Epithelial cell of prostate (primary cell): ENCODE measurements at regions not wholly inside any gene's neighbourhood (a gene's known extent, or its start where the extent isn't known, plus 50 kb on each side); places are given as distances from the start of the nearest gene placed in this dataset.
"Not testable (repeated sequence)": the region's sequence is repeated elsewhere in the genome, so short reads cannot be mapped to it uniquely, and the experiment has no call there.

Experiments
- DNase-seq: peaks from one replicate; pipeline ENCODE4 v3.0.0-alpha.2; 2011; ENCODE audit warnings: low read depth, low spot score
- H3K27ac ChIP-seq: fragments of 450-650 bp; 2 replicates; pipeline ENCODE4 v1.5.1; 2017; ENCODE audit warnings: mild to moderate bottlenecking

DNA sequence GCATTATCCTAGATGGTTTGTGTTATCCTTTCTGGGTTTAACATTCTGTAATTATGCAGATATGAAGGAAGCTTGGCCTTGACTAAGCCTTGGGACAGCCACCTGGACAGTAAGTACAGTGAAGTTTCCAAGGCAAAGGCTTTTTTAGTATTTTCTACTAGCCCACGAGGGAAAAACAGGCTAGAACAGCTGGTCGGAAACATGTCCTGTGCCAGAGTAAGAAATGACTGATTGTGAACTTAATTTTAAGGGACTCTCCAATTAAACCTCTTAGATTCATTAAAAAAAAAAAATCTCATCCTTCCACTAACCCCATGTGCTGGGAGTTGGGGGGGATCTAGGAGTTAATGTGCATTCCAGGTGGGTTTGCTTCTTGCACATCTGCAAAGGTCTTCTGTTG lies 720.8 kb downstream of the SLC4A3 start:
- no peak for DNase-seq
- no peak overlapping the region for H3K27ac ChIP-seq

DNA sequence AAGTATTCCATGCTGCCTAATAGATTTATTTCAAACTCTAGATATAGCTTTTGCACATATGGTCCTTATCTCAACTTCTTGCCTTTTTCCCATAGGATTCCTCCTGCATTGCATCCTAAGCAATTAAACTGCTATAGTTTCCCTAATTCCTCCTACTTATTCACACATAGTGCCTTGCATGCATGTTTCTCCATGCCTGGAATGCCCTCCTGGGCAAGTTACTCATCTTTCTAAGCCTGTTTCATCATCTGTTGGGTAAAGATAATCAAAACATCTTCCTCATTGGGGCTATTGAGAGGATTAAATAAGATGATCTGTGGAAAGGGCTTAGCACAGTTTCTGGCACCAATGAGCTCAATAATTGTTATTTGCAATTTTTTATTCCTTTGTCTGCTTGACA lies 726.5 kb downstream of the SLC4A3 start:
- DNase-seq: peak; percentile 55
- peak overlapping the region; percentile 13 for H3K27ac ChIP-seq

DNA sequence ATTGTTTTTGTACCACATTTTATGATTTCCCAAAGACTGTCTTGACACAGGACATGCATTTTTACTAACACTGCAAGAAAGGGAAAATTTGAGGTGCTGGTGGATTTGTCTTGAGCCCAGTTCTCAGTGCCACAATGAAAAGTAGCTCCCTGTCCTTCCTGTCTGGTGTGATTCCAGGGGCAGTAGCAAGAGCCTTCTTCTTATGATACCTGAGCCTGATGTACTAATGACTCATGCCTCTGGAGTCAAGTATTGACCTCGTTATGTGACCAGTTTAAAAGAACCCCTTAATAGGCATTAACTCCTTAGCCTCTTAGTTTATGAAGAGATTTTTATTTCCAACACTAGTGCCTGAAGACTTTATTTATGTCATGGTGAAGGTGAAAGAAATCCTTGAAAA lies 728.6 kb downstream of the SLC4A3 start:
- no peak overlapping the region for H3K27ac ChIP-seq
- no peak for DNase-seq

DNA sequence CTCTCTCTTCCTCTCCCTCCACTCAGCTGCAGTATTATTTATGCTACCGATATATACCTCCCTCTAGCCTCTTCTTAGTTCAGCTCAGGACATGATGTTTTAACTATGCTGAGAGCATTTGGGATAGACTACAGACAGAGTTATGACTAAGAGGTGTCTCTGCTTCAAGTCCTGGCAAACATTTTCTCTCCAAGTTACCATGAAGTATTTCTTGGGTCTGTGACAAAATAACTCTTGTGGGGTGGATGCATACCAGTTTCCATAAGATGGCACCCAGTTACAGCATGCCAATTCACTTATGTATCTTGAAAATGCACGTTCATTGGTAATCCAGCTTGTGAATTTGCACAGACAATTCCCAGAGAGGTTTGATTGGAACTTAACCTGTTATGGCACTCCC lies 737.6 kb downstream of the SLC4A3 start:
- peak; percentile 99 for DNase-seq

DNA sequence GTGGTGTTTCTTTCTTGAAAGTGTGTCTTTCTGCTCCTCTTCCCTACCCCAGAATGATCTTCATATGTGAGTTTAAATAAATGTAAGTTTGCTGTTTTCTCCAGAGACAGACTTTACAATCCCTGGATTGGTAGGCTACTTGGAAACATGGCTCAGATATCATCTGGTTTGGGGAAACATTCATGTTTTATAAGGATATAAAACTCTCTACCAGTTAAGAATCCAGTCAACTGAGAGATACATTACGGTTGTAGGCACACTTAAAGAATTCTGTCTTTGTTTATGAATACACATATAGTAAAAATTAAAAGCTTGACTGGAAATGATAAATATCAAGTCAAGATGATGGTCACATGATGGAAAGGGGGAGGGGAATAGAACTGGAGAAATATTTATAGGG lies 739.3 kb downstream of the SLC4A3 start:
- no peak overlapping the region for H3K27ac ChIP-seq
- no peak for DNase-seq

More for the DNA sequence above, 737.6 kb downstream of the SLC4A3 start:
- peak overlapping the region; percentile 35 for H3K27ac ChIP-seq

DNA sequence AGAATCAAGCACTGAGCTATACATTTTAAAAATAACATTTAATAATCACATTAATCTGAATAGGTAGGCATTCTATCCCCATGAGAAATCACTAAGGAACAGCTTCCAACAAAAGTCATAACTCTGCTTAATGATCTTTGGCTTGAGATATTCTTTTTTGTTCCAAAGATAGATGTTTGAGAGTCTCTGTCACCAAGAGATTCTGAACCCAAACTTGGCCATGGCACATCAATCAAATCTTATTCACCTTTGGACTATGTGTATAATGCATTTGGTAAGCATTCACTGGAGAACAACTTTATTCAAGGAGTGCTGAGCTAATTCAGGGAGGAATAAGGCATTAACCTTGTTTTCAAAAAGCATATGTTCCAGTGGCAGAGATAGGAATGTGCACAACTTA lies 743.3 kb downstream of the SLC4A3 start:
- no peak overlapping the region for H3K27ac ChIP-seq
- DNase-seq: no peak

DNA sequence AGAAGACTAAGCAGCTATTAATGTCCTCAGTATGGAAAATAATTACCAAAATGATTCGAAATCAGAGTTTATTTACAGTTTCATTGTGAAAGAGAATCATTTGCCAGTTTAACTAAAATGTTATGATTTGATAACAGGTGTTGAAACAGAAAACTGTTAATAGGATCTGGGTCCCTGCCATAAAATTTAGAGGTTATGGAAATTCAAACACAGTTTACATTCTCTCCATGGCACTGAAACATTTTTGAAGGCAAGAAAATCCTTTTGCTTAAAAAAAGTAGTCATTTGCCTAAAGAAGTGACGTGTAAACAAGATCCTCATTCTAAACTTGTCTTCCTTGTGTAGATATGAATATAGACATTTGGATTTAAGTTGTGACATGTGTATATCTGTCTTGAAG lies 743.8 kb downstream of the SLC4A3 start:
- H3K27ac ChIP-seq: no peak overlapping the region
- no peak for DNase-seq

DNA sequence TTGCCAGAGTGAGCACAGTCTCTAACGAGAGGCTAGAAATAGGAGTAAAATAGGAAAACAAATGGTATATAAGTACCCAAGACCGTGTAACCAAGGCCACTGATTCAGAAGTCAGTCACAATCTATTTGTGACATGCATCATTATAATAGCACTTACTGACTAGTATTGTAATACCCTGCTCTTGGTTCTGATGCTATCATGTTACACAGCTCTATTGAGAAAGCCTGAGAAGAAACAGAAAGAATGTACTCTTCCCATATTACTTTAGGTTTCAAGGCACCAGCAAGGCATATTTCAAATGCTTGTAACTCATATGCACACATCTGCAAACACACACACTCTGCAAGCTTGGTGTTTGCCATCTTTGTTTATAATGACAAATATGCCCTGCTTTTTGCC lies 746.4 kb downstream of the SLC4A3 start:
- H3K27ac ChIP-seq: no peak overlapping the region
- no peak for DNase-seq

DNA sequence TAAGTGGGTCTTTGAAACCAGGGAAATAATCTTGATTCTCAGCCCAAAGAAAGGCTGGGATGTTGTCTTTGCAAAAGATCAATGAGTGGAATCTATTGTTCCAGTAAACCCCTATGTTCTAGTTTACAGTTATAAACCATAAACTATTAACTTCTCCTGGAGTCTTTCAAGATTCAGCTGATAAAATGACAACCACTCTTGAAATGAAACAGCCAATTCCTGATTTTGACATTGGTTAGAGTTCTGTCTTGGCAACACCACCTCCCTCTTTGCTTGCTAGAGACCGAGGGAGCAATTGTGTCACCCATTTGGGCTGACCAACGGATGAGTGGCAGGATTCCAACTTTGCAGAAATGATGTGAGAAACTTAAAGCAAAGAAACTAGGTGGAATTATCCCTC lies 746.9 kb downstream of the SLC4A3 start:
- no peak for DNase-seq
- H3K27ac ChIP-seq: no peak overlapping the region

DNA sequence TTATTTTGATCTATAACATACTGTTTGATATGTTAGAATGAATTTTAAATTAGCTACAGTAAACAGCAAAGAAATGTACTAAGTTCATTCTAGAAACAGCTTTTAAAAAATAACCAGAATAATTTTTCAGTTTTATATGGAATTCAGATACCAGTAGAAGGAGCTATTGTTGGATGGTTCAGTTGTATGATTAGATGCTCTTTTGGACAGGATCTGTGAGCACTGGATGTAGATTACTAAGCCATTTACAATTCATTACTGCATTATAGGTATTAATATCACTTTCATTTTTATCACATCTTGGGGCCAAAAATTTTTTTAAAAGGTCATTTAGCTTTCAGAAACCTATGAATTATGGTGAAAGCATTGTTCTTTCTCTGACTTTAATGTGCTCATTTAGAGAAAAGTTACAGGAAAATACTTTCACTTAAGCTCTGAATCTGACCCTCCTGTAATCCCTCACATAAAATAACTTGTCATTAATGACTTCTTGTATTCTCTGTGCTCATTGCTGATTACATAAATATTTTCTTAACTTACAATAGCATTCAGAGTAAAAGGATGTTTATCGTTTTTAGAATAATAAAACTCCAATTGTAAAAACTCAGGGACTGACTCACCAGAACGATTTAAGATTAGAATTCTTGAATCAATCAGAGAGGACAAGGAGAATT lies 750.2 kb downstream of the SLC4A3 start:
- no peak overlapping the region for H3K27ac ChIP-seq
- no peak for DNase-seq

DNA sequence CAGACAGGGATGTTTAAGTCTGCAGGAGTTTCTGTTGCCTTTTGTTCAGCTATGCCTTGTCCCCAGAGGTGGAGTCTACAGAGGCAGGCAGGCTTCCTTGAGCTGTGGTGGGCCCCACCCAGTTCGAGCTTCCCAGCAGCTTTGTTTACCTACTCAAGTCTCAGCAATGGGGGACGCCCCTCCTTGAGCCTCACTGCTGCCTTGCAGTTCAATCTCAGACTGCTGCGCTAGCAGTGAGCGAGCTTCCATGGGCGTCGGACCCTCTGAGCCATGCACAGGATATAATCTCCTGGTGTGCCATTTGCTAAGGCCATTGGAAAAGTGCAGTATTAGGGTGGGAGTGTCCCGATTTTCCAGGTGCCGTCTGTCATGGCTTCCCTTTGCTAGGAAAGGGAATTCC lies 760.3 kb downstream of the SLC4A3 start:
- not testable (repeated sequence) for DNase-seq, H3K27ac ChIP-seq

DNA sequence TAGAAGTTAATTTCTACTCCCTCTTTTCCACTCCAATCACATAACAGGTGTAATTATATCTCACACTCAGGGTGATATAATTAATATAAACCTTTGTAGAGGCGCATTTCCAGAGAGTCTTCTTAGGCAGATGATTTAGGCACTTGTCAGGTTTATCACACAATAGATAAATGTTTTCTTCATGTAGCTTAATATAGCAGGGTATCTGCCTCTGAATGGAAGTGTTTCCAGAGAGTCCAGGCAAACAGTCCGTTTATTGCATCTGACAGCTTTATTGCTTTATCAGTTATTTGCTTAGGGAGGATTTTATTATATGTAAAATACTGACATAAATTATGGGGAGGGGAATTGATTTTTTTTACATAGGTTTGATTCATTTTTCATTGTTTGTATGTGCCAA lies 766.3 kb downstream of the SLC4A3 start:
- H3K27ac ChIP-seq: no peak overlapping the region
- no peak for DNase-seq

DNA sequence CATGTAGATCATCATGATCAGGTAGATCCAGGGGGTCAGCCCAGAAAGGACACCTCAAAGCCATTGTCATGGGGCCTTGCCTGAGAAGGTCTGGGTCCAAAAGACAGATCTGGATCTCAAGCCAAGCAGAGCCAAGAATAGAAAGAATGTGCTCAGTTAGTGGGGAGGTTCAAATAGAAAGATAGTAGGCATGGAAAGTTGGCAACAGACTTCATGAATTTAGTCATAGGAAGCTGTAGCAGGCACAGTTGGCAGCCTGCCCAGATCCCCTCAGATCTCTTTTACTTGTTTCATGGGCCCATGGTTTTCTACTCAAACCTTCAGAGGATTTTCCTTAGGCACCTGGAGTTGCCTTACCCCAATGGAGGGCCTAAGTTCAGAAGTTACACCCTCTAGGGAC lies 767.0 kb downstream of the SLC4A3 start:
- no peak overlapping the region for H3K27ac ChIP-seq
- no peak for DNase-seq

DNA sequence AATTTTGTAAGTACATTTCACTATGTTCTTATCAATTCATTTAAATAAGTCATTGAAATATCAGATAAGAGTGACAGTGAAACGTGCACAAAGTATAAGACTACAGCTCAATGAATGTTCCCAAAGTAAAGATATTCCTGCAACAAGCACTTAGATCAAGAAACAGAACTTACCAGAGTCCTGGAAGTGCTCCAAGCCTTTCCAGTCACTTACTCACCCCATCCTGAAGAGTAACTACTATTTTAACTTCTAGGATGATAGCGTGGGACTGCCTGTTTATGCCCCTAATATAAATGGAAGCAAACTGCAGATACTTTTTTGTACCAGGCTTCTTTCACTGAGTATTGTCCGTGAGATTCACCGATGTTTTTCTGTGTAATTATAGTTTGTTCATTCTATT lies 768.9 kb downstream of the SLC4A3 start:
- DNase-seq: no peak
- no peak overlapping the region for H3K27ac ChIP-seq

DNA sequence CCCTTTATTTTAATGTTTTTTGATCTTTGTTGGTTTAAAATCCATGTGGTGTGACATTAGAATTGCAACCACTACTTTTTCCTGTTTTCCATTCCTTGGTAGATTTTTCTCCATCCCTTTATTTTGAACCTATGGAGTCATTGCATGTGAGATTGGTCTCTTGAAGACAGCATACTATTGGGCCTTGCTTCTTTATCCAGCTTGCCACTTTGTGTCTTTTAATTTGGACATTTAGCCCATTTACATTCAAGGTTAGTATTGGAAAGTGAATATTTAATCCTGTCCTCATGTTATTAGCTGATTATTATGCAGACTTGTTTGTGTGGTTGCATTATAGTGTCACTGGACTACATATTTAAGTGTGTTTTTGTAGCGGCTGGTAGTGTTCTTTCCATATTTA lies 782.9 kb downstream of the SLC4A3 start:
- DNase-seq: no peak
- no peak overlapping the region for H3K27ac ChIP-seq

DNA sequence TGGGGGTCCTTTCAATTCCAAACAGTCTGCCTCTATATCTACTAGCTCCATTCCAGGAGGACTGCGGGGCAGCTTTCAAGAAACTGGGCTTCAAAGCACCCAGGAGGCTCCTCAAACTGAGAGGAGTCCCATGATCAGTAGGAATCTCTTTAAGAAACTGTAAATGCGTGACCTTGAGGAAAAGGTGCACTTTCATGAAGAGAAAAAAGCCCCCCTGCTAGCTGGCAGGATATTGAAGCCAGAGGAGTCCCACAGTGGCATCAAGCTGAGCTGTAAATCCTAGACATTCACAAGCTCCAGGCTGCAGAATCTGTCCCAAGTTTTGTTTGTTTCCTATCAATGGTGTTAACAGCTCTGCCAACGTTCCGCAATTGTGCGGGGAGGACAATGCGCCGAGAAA lies 790.1 kb downstream of the SLC4A3 start:
- no peak for DNase-seq

DNA sequence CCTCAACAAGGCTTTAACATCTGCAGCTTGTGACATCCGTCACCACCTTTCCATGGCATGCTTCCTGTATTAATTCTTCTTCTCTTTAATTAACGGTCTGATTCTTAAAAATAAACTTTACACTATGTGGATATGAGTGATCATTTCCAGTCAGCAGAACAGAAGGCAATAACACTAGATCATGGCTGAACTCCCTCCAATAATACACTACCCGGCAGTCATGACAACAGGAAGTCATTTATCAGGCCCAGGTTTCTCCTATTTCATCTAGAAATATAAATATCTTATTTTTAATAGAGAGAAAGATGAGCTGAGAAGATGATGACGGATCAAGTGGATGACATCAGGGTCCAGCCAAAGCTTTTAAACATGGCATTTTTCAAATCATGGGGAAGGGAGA lies 792.2 kb downstream of the SLC4A3 start:
- no peak for DNase-seq
- H3K27ac ChIP-seq: no peak overlapping the region

More for the DNA sequence above, 790.1 kb downstream of the SLC4A3 start:
- no peak overlapping the region for H3K27ac ChIP-seq

DNA sequence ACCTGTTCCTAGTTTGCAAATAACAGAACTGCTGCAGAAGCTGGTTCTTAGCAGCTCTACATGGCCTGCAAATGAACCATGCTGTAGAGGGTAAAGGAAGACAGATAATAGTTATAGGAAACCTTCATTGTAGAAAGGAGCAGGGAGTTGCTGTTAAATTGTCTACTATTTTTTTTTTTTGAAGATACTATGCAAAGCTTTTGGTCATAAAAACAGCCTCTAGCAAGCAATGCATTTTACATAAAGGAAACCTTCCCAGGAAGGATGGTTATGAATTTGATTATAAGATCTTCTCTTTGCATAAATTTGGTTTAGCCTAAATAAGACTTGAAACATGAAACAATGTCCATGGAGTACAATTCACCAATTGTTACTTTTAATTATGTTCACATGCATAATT lies 793.4 kb downstream of the SLC4A3 start:
- H3K27ac ChIP-seq: no peak overlapping the region
- DNase-seq: no peak

DNA sequence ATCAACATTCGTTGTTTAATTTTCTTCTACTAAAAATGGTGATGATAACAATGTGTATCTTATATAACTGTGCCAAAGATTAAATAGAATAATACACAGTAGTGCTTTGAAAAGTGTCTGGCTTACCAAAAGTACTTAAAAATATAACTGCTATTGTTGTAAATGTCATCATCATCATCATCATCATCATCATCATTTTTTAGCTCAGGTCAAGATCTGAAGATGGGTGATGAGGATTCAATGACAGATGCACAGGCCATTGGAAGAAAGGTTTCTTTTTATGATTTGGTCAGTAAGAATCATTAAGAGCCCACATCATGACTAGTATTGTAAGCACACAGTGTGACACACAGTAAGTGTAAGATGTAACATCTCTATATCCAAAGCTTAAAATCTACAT lies 795.2 kb downstream of the SLC4A3 start:
- no peak for DNase-seq
- H3K27ac ChIP-seq: no peak overlapping the region

DNA sequence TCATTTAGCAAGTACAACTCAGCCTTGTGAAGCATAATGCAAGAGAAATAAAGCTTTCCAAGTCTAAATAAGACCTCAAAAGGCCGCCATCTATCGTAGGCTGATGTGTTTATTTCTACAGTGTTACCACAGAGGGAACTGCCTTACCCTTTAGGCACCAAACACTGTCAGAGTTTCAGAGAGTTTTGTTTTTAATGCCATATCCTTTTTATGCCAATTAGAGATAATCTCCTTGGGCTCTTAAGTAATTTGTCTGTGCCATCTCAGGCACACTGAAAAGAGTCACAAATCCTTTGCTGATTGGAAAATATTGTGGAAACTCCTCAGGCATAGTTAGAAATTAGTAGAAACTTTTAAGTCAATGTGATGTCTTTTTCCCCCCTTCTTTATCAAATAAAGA lies 797.1 kb downstream of the SLC4A3 start:
- DNase-seq: no peak
- no peak overlapping the region for H3K27ac ChIP-seq

DNA sequence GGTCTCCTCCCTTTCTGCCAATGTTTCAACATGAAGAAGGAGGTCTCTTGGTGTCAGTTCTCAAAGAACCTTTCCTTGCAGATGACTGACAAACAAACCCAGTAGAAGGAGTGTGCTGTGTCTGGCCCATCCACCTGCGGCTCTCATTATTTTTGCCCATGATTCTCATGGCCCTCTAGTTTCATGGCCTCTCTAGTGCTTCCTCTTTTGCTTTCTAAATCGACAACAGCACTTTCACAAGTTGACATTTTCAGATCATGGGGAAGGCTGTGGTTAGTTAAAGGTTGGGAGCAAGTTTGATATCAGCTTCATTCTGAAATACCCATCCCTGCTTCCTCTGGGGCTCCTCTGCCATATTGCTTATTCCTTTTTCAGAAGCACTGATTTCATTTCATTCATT lies 805.2 kb downstream of the SLC4A3 start:
- no peak overlapping the region for H3K27ac ChIP-seq
- DNase-seq: no peak

DNA sequence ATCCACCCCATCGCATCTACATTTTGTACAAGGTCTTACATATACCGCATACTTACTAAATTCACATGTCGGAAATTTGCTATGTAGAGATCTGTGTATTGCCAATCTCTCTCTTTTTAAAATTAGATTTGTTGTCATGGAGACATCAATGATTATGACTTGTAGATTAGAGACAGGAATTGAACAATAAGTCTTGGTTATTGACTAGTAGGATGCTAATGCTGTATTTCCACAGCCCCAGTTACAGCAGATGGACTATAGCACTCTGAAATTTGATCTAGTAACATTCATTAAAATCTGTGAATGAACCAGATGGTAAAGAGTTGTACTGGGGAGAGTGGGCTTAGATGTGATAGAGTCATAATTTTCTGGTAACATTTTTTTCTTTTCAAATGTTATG lies 805.7 kb downstream of the SLC4A3 start:
- no peak for DNase-seq
- no peak overlapping the region for H3K27ac ChIP-seq

DNA sequence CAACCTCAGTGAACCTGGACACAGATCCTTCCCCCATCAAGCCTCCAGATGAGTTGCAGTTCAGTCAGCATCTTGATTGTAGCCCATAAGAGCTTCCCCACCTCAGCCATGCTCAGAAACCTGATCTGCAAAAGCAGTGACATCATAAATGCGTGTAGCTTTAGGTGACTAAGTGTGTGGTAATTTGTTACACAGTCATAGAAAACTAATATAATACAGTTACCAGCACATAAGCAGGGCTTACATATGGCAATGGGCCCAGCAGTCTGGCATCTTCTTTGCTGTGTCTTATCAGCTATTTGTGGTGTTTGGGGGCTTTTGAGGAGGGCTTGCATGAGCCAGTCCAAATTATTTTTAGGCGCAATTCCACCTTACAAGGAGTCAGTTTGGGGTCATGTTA lies 807.0 kb downstream of the SLC4A3 start:
- peak; percentile 12 for DNase-seq

More for the DNA sequence above, 807.0 kb downstream of the SLC4A3 start:
- H3K27ac ChIP-seq: no peak overlapping the region
